ENCODE measurements at regions not wholly inside any gene's neighbourhood (a gene's known extent, or its start where the extent isn't known, plus 50 kb on each side); places are given as distances from the start of the nearest gene placed in this dataset.

DNA sequence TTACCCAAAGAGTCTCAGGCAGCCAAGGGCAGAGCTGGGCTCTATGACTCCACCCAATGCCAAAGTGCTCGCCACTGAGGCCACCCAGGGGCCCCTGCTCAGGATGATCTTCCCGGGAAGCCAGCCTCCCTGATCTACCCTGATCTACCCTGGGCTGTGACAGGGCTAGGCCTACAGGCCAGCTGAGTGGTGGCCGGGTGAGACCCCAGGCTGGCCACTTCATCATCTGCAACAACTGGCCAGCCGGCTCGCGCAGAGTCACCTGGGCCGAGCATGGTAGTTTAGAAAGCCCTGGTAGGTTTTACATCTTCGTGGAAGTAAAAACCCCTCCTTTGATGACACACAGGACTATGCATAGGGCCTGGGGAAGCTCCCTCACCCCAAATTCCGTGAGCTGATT, 276.3 kb downstream of the NDUFA10 start:
- no peak for TF ChIP-seq POLR2AphosphoS5 (IDR thresholded peaks at IDR 0.05)
- no peak overlapping the region for H3K4me3 ChIP-seq
- peaks cover 12% of the 10 kb centered on the region for H3K4me1 ChIP-seq
- H3K27me3 ChIP-seq, result peaks cover 10% of the 10 kb centered on the region
- H3K36me3 ChIP-seq, result no peaks in the 10 kb centered on the region
- no peaks in the 10 kb centered on the region for H3K9me3 ChIP-seq
- WGBS, result 79% methylated on average over 4 of the region's 9 CpGs
- DNase-seq (ENCODE audit: low spot score in 2 of 2), result no peak
- H3K27ac ChIP-seq, result no peak overlapping the region

DNA sequence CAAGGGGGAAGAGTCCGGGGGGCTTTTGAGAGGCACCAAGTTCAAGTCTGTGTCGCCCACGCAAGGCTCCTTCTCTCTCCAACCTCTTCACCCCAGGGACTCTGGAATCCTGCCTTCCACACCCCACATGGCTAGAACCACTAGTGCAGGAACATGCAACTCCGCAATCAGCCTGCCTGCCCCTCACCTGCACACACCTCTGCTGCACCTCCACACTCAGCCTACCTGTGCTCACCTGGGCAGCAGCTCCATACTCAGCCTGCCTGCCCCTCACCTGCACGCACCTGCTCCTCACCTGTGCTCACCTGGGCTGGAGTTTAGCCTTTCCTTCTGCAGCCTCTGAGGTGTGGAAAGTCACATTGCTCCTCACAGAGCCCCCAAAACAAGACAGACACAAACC, 277.4 kb downstream of the NDUFA10 start:
- Histone ChIP-seq H3K9me3 (no peaks in the 10 kb centered on the region), H3K36me3 (no peaks in the 10 kb centered on the region), H3K4me1 (peaks cover 12% of the 10 kb centered on the region), H3K27ac (no peak overlapping the region), H3K4me3 (no peak overlapping the region), H3K27me3 (peaks cover 10% of the 10 kb centered on the region)
- no peak for TF ChIP-seq POLR2A (IDR thresholded peaks at IDR 0.05)
- TF ChIP-seq EP300 (IDR thresholded peaks at IDR 0.05), result no peak
- TF ChIP-seq POLR2AphosphoS5 (IDR thresholded peaks at IDR 0.05), result no peak
- TF ChIP-seq, protein P1, sequence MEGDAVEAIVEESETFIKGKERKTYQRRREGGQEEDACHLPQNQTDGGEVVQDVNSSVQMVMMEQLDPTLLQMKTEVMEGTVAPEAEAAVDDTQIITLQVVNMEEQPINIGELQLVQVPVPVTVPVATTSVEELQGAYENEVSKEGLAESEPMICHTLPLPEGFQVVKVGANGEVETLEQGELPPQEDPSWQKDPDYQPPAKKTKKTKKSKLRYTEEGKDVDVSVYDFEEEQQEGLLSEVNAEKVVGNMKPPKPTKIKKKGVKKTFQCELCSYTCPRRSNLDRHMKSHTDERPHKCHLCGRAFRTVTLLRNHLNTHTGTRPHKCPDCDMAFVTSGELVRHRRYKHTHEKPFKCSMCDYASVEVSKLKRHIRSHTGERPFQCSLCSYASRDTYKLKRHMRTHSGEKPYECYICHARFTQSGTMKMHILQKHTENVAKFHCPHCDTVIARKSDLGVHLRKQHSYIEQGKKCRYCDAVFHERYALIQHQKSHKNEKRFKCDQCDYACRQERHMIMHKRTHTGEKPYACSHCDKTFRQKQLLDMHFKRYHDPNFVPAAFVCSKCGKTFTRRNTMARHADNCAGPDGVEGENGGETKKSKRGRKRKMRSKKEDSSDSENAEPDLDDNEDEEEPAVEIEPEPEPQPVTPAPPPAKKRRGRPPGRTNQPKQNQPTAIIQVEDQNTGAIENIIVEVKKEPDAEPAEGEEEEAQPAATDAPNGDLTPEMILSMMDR (IDR thresholded peaks at IDR 0.05), result no peak
- WGBS, result 89% methylated on average over 5 of the region's 5 CpGs
- DNase-seq (ENCODE audit: low spot score in 2 of 2), result no peak

DNA sequence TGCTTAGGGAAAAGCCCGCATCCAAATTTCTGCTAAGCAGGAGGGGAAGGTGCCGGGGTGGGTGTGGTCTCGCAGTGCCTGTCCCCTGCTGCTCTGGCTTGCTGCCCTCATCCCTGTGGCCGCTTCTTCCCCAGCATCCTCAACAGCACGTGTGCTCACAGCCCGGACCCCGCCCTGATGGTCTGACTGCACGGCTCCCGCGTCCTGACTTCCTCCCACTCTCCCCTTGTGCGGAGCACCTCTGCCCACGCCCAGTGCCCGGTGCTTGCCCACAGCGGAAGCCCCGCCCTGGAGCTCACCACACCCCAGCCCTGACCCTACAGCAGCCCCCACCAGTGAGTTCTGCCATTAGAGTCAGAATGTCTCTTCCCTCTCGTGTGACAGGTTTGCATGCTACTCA, 277.9 kb downstream of the NDUFA10 start:
- Histone ChIP-seq H3K27me3 (peaks cover 13% of the 10 kb centered on the region), H3K4me1 (peaks cover 9% of the 10 kb centered on the region), H3K9me3 (no peaks in the 10 kb centered on the region), H3K36me3 (no peaks in the 10 kb centered on the region), H3K27ac (no peak overlapping the region), H3K4me3 (no peak overlapping the region)
- TF ChIP-seq POLR2A (IDR thresholded peaks at IDR 0.05) (no peak), POLR2AphosphoS5 (IDR thresholded peaks at IDR 0.05) (no peak), EP300 (IDR thresholded peaks at IDR 0.05) (no peak)
- TF ChIP-seq, protein P1 (IDR thresholded peaks at IDR 0.05), result no peak
- WGBS, result 75% methylated on average over 15 of the region's 16 CpGs
- no peak for DNase-seq (ENCODE audit: low spot score in 2 of 2)

DNA sequence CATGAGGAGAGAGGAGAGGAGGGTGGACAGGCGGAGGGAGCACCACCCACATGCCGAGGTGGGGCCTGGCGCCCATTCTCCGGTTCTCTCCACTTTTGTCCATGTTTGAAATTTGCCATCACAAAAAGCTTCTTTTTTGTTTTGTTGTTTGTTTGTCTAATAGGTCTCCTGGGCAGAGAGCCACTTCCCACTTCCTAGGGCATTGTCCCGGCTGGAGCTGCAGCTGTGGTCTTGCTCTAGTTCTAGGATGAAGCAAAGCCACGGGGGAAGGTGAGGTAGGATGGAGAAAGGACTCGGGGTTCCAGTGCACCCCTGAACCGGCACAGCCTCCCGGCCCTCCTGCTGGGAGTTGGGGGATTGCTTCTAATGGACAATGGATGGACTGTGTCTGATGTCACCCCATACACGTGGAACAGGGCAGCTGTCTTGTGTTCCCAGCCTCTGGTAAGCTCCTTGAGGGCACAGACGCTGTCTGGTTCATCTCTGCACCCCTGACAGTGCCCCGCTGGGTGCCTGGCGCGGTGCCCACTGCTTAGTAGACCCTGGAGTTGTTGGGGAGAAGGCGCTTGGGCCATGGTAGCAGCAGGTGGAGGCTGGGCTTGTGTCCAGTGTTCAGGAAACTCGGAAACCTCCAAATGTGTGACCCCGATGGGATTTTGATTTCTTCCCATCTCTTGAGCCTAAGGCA, 278.4 kb downstream of the NDUFA10 start:
- Histone ChIP-seq H3K36me3 (no peaks in the 10 kb centered on the region), H3K4me1 (peaks cover 5% of the 10 kb centered on the region), H3K27ac (no peak overlapping the region), H3K9me3 (no peaks in the 10 kb centered on the region), H3K27me3 (peaks cover 13% of the 10 kb centered on the region), H3K4me3 (no peak overlapping the region)
- no peak for DNase-seq (ENCODE audit: low spot score in 2 of 2)
- WGBS, result 64% methylated on average over 10 of the region's 17 CpGs
- TF ChIP-seq POLR2A (IDR thresholded peaks at IDR 0.05) (no peak), EP300 (IDR thresholded peaks at IDR 0.05) (no peak), POLR2AphosphoS5 (IDR thresholded peaks at IDR 0.05) (no peak)
- TF ChIP-seq, protein P1 (IDR thresholded peaks at IDR 0.05), result no peak

DNA sequence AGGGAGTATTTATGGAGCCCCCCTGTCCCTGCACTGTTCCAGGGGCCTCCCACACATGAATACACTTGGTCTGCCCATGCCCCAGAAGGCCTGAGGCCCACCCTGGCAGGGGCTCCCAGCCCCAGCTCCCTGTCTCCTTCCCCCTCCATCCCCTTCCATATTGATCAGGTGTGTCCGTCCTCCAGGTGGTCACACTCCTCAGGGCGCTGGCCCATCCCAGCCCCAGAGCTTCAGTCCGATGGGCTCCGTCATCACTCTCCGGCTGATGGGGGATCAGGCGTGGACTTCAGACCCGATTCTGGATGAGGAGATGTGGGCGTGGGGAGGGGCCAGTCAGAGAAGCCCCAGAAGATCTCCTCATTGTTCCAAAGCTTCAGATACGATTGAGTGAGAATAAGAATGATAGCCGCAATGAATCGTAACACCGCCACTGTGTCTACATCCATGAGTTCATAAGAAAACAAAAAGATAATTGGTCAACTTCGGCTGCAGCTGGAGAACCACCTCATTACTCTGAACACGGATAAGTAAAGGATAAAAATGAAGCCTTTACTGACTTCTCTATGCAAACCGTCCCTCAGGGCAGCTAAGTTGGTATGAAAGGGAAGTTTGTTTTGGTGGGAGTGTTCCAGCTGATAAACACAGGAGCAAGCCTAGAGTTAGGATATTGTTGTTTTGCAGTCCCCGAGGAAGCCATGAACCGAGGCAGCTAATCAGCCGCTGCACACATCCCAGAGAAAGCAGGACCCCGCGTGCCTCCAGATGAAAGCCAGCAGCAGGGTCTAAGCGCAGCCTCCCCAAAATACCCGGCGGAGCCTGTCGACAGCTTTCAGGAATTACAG, 279.5 kb downstream of the NDUFA10 start:
- H3K4me1 ChIP-seq, result no peaks in the 10 kb centered on the region
- TF ChIP-seq, protein P1 (IDR thresholded peaks at IDR 0.05), result no peak
- TF ChIP-seq POLR2AphosphoS5 (IDR thresholded peaks at IDR 0.05) (no peak), POLR2A (IDR thresholded peaks at IDR 0.05) (no peak), EP300 (IDR thresholded peaks at IDR 0.05) (no peak)
- WGBS, result 69% methylated on average over 24 of the region's 24 CpGs
- H3K27ac ChIP-seq, result no peak overlapping the region
- H3K4me3 ChIP-seq, result no peak overlapping the region
- DNase-seq (ENCODE audit: low spot score in 2 of 2), result no peak
- H3K36me3 ChIP-seq, result no peaks in the 10 kb centered on the region
- no peaks in the 10 kb centered on the region for H3K9me3 ChIP-seq
- H3K27me3 ChIP-seq, result peaks cover 17% of the 10 kb centered on the region

Data from suprapubic skin (tissue), 4 donors.